HG03103 (cell line): ENCODE measurements at regions not wholly inside any gene's neighbourhood (a gene's known extent, or its start where the extent isn't known, plus 50 kb on each side); places are given as distances from the start of the nearest gene placed in this dataset.
"Not testable (repeated sequence)": the region's sequence is repeated elsewhere in the genome, so short reads cannot be mapped to it uniquely, and the experiment has no call there.

Experiments
- ATAC-seq: cut with Tn5 transposase; IDR thresholded peaks from one replicate; pipeline ENCODE4 v1.9.1; 2021; ENCODE audit warnings: low read depth; ENCODE audit not compliant: unreplicated experiment

DNA sequence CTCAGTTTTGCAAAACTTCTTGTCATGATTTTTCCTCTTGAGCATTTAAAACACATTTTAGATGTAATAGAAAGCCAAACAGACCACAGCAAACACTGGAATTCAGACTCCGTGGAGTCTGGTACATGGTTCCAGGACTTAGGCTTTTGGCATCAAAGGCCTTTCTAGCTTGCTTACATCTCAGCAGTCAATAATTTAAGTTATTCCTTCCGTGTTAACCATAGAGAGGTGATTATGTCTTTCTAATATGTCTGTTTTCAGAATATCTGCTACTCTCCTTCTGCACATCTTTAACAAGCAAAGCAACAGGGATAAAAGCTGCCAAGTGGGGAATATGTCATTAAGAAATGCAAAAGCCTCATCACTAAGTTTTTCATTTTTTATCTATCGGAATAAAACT lies 171.7 kb upstream of the CRBN start:
- ATAC-seq, result no peak

DNA sequence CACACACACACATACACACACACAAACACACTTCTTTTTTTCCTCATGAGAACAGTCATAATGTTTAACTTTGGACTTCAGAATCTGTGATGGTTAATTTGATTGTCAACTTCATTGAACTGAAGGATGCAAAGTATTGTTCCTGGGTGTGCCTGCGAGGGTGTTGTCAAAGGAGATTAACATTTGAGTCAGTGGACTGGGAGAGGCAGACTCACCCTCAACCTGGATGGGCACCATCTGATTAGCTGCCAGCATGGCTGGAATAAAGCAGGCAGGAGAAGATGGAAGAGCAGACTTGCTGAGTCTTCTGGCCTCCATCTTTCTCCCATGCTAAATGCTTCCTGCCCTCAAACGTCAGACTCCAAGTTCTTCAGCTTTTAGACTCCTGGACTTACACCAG lies 167.6 kb upstream of the CRBN start:
- not testable (repeated sequence) for ATAC-seq

DNA sequence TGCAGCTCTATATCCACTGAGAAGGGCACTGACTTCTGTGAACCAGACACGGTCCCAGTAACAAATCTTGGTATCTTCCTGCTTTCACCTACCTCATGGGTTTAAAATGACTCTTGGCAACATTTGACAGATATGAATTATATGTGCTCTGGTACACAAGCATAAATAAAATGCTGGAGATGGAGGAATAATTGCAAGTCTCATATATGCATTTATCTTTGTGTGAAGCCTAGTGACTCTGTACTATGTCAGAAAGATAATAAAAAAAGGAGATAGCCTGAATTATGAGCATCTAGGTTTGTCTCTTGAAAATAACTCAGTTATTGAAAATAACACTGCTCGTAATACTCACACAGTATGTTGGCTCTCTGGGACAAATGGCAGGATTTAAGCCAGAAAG lies 167.1 kb upstream of the CRBN start:
- ATAC-seq, result no peak

DNA sequence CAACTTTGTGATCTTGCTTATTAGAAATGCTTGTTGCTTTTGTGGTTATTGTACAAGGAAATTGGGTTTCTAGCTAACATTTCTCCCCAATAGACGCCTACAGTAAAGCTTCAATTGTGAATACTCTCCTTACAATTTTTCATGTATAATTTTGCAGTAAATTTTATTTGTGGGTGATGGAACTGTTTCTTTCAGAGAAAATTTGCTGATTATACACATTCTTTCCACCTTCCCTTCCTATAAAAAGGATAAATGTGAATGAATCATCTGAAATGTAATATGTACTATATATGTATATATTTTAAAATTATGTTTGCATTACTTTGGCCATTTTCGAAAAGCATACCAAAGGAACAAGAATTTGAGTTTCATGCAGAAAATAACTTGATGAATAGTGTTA lies 162.7 kb upstream of the CRBN start:
- ATAC-seq, result no peak

DNA sequence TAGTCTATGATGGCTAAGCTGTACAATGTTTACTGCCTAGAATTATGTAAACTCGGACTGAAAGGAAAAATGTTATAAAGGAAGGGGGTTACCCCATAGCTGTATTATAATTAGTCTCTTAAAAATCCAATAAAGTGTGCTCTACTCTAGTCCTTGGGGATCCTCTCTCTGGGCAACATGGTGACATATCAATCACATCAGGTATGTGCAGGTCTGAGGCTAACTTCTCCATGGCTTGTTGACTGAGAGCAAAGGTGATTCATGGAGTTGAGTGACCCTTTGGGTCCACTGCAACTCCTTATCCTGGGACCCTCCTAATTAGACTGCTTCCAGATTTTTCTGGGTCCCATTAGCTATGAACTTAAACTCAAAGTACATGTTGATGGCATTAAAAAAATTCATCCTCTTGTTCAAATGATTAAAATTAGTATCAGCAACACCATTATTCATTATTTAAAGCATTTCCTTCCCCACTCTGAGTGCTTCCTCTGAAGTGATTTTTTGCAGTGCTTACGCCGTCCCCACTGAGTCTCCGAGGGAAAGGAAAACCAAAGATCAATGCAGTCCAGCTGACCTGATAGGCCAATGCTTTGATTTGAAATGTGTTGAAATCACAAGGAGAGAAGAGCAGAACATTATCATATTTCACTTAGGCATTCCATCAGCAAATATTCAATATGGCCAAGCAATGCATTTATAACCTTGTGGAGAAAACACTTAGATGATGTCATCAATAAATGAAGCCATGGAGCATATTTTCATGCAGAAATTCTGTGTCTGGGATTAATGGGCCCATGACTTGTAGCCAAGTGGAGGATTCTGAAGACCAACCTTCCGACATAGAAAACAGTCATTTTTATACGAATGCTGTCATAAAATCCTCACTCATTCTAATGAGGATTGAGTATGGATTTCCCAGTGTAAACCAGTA lies 161.7 kb upstream of the CRBN start:
- no peak for ATAC-seq

DNA sequence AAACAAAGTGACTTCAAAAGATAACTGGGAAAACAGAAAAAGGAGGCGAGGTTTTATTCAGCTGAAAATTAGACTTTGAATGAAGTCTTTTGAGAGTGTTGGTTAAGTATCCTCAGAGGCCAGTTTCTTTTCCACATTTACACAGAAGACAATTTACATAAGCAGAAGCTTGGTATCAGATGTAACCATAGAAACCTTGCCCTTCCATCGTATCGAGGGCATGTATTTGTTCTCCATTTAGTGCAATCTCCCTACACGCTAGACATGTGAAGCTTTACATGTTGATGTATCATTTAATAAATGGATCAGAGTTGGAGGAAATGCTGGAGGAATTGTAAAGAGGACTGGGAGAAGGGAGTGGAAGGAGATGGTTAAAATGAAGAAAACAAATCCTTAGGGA lies 161.0 kb upstream of the CRBN start:
- no peak for ATAC-seq

DNA sequence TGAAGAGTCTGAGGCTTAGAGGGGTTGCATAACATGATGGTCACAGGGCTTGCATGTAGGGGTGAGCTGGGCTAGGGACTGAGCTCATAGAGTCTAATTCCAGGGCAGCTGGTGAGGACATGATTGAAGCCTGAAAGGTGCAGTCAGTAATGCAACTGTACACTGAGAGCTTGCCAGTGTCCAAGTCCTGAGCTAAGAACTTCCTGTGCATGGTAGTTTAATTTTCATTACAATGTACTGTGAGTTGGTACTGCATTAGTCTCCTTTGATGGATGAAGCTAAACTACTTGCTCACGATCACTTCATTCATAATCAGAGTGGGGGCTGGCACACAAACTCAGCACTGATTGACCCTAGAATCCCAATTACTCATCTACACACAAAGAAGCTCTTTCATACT lies 156.4 kb upstream of the CRBN start:
- no peak for ATAC-seq

DNA sequence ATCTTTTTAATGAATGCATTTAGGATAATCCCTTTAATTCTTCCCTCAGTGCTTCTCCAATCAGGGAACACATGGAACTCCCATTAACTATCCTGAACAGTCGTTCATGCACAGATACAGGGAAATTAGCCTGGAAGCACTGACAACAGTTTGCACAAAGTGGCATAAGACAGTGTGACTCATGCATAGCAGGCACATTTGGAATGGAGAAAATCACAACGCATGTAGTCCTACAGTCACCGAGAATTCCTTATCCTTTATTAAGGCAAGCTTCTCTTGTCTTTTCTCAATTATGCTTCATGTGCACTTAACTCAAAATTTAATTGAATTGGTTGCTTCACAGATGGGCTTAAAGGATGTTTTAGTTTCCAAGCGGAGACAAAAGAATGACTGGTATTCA lies 155.0 kb upstream of the CRBN start:
- ATAC-seq, result no peak

DNA sequence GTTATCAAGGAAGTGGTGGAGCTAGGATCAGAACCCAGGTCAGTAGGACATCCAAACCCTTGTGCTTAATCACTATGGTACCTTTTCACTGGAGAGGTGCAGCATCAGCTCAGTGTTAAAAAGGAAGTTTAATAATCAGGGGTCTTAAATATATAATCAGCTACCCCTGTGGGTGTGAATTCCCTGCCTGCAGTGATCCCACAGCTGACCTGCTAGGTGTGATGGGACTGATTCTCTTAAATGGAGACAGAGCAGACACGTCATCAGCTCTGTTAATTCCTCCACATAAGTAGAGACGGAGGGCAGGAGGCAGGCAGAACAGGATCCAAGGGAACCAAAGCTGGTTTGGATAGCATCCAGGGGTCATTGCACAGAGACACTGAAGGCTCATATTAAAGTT lies 154.1 kb upstream of the CRBN start:
- ATAC-seq, result no peak

DNA sequence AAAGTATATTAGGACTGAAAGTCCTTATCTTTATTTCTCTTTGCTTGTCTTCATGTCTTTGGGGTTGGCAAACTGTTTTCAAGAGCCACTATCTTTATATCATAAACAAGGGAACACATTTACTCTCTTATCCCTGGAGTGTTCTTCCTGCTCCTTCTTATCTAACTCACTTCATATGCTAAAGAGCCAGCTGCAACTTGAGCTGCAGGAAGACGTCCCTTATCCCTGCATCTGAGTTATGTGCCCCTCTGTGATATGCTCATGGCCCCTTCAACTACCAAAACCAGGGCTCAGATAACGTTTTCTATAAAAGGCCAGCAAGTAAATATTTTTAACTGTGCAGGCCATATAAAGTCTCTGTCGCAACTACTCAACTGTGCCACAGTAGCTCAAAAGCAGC lies 137.0 kb upstream of the CRBN start:
- ATAC-seq, result no peak

DNA sequence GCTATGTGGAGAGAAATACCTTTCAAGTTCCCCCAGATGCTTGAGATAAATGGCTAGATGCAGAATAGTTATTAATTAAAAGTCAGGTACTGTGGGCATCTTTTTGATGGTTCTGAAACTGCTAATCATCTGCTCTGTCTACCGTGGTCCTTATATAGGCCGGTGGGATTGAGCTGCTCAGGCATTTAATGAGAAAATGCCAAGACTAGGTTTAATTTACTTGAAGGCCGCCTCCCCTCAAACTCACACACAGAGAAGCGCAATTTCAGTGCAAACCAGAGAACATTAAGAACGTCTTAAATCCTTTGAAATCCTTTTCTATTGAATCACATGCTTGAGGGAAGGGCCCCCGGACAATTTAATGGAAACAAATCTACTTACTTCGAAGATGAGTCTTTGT lies 136.4 kb upstream of the CRBN start:
- no peak for ATAC-seq

DNA sequence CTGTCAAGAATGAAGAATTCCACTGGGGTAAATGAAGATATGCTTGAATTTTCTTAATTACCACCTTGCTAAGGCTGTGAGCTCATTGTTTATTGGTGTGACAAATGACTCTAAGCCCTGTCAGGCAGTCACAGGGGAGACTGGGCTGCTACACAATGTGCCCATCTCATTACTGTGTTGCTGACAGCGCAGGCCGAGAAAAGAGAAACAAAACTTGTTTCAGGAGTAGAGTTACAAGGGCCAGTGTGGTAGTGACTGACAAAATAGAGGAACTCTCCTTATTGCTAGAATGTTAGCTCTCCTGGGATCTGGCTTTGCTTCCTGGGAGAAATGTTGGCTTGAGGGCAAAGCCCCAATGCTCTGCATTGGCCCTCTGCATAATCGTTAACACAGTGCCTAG lies 130.4 kb upstream of the CRBN start:
- ATAC-seq, result no peak

DNA sequence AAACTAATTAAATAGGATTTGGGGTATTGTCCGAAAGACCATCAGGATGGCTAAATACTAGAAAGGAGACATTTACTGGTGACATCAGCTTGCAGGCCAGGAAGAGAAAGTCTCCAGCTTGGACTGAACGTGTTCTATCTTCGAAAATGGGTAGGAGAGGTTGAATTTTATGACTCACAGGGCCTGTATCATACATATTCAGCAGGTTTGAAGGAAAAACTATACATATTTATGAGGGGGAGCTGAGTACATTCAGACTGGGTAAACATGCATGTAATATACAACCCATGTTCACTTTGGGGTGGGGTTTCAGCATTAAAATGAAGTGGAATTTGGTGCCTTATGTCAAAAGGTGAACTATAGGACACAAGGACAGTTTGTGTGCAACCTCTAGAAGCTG lies 129.3 kb upstream of the CRBN start:
- ATAC-seq, result no peak

DNA sequence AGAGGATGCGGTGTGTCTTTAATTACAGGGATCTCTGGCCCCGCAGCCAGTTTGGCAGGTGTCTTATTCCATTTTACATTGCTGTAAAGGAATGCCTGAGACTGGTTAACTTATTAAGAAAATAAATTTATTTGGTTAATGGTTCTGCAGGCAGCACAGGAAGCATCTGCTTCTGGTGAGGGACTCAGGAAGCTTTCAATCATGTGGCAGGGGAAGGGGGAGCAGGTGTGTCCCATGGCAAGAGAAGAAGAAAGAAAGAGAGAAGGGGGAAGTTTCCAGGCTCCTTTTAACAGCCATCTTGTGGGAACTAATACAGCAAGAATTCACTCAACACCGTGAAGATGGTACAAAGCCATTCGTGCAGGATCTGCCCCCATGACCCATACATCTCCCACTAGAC lies 128.0 kb upstream of the CRBN start:
- no peak for ATAC-seq

DNA sequence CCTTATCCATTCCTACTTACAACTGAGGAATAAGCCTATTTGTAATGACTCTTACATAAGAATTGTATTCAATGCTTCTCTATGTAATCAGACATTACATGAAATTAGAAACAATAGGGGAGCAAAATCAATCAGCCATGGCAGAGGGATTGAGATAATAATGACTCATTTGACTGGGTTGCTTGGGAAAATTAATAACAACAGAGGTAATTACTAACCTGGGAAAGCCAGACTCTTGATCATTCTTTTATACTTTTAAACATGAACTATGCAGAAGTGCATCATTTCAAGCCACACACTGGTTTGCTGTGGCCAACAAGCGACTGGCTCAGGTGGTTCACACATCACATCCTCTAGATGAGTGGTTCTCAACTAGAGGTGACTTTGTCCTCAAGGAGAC lies 126.3 kb upstream of the CRBN start:
- ATAC-seq, result no peak

DNA sequence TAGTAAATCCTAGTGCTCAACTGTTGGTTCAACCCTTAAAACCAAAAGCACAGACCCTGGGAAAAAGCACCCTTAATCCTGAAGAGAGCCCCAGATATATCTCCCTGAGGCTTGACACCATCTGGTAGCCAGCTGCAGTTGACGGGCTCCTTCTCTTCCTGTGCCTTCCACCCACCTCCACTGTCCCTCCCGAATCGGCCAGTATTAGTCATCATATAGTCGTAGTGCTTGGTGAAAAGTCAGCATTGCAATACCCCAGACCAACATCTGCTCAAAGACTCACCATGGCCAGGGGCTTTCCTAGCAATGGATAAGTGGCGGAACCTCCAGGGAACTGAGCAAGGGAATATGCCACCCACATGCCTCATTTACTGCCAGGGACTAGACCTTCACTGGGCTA lies 125.6 kb upstream of the CRBN start:
- no peak for ATAC-seq

DNA sequence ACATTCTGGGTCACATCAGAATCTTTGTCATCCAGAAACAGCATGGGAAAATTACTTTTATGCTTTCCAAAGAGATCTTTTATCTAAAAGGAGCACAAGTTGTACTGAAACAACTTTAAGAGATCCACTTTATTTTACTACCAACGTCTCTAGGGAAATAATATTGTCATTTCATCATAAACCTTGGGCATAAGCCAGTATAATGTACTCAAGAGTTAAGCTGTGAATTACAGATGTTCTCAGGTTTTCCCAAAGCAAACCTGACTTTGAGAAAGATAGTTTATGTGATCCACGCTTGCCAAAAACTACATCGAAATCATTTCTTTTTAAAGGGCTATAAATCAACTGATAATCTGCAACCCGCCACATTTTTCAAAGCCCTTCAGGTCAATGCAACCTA lies 124.1 kb upstream of the CRBN start:
- ATAC-seq, result no peak

DNA sequence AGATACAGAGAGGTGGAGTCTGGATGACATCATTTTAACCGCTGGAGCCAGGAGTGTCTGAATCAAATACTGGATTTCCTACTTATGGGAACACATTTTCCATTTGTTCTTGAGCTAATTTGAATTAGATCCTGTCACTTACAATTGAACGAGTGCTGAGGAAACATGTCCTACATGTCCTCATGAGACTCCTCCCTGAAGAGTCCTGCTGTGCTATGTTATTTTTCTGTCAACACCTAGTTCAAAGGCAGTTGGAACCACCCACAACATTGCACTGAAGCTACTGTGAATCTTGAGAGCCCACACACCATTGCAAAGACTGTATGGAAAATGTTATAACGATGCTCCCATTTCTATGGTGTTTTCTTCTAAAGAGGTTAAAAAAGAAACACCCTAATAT lies 123.5 kb upstream of the CRBN start:
- no peak for ATAC-seq

DNA sequence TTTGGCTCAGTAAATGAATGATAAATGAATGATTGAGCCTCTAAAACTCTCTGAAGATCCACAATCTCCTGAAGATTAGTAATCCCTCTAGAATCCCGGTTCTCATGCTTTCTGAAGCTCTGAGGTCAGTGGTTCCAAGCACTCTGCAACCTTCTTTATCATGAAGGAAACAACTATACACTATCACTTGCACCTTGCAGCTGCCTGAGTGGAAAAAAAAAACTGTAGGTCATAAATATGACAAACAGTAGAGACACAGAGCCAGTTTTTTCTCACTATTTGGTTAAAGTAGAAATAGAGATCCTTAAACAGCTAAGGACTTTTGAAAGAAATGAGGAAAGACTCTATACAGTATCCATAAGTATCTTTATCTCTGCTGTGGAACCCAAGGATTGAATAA lies 122.0 kb upstream of the CRBN start:
- no peak for ATAC-seq

DNA sequence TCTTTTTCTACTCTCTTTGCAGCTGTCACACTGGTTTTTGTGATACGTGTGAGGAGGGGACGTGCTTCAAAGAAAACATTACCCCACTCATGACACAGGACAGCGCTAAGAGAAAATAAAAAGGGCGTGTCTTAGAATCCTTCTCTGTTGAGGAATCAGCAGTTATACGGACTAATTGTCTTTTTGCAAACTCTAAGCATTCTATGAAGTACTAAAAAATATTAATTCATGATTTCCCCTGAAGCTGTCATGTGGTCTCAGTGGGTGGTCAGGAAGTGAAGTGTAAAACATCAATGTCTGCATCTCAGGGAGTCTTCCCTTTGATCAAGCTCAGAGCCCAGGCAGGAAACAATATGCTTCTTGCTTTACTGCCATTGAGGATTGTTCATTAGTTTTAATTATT lies 117.5 kb upstream of the CRBN start:
- ATAC-seq, result no peak

DNA sequence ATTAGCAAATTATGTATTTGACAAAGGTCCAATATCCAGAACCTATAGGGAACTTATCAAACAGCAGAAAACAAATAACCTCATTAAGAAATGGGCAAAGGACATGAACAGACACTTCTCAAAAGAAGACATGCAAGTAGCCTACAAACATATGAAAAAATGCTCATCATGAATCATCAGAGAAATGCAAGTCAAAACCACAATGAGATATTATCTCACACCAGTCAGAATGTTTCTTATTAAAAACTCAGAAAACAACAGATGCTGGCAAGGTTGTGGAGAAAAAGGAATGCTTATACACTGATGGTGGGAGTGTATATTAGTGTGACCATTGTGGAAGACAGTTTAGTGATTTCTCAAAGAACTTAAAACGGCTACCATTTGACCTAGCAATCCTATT lies 116.1 kb upstream of the CRBN start:
- ATAC-seq, result no peak

DNA sequence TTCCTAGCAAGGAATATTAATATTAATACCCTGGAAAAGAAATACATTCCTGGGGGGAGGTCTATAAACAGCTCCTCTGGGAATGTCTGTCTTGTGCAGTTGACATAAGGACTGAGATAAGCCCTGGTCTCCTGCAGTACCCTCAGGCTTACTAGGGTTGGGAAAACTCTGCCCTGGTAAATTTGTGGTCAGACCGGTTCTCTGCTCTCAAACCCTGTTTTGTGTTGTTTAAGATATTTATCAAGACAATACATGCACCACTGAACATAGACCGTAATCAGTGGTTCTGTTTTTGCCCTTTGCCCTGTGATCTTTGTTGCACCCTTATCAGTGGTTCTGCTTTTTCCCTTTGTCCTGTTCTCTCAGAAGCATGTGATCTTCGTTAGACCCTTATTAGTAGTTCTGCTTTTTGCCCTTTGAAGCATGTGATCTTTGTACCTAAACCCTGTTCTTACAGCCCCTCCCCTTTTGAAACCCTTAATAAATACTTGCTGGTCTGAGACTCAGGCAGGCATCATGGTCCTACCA lies 112.3 kb upstream of the CRBN start:
- ATAC-seq, result not testable (repeated sequence)

DNA sequence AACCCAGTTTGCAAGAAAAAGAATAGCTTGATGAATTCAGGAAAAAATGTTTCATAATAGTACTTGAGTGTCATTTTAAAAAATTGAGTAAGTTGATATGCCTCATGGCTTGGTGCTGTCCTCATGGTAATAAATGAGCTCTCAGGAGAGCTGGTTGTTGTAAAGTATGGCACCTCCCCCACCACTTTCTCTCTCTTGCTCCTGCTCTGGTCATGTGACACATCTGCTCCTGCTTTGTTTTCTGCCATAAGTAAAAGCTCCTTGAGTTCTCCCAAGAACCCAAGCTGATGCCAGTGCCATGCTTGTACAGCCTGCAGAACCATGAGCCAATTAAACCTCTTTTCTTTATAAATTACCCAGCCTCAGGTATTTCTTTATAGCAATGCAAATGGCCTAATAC lies 108.8 kb upstream of the CRBN start:
- ATAC-seq, result no peak
